ENCODE measurements at regions not wholly inside any gene's neighbourhood (a gene's known extent, or its start where the extent isn't known, plus 50 kb on each side); places are given as distances from the start of the nearest gene placed in this dataset.
"Not testable (repeated sequence)": the region's sequence is repeated elsewhere in the genome, so short reads cannot be mapped to it uniquely, and the experiment has no call there.

DNA sequence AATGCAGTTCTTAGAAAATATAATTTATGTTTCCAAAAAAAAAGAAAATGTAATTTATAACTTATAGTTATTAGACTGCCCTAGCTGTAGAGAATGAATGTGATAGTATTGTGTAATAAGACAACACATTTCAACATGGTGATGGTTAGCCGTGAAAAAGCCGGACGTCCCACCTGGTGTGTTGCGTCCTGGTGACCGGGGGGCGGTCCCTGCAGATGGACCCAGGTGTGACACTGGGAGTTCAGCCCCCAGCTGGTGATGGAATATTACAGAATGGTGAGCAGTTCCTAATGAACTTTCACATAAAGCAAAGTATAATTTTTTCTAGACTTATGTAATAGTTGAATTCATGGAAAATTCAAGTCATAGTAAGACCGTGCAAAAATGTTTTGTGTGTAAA, 132.8 kb downstream of the LAT start:
- DNase-seq (ENCODE audit: low read depth): no peak
- TF ChIP-seq, protein P1, sequence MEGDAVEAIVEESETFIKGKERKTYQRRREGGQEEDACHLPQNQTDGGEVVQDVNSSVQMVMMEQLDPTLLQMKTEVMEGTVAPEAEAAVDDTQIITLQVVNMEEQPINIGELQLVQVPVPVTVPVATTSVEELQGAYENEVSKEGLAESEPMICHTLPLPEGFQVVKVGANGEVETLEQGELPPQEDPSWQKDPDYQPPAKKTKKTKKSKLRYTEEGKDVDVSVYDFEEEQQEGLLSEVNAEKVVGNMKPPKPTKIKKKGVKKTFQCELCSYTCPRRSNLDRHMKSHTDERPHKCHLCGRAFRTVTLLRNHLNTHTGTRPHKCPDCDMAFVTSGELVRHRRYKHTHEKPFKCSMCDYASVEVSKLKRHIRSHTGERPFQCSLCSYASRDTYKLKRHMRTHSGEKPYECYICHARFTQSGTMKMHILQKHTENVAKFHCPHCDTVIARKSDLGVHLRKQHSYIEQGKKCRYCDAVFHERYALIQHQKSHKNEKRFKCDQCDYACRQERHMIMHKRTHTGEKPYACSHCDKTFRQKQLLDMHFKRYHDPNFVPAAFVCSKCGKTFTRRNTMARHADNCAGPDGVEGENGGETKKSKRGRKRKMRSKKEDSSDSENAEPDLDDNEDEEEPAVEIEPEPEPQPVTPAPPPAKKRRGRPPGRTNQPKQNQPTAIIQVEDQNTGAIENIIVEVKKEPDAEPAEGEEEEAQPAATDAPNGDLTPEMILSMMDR (conservative IDR thresholded peaks at IDR 0.05; ENCODE audit: low read length): no peak
- H3K4me3 ChIP-seq (ENCODE audit: low read length): no peak overlapping the region

DNA sequence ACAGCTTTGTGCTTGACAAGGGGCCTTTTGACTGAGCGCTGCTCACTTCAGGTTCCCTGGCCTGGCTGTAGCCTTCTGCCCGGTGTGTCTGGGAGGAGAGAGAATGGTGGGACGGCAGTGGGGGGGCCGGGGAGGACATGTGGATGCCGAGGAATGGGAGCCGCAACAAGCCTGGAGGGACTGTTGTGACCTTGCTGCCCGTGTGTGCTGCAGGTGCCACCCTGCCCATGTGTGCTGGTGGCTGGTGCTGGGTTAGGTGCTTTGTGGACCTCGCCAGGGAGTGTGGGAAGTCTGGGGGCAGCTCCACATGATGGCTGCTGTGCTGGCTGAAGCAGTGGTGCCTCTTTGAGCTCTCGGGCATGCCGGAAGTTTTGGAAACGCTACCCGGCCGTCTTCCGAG, 132.1 kb downstream of the LAT start:
- no peak for DNase-seq (ENCODE audit: low read depth)
- TF ChIP-seq, protein P1 (conservative IDR thresholded peaks at IDR 0.05; ENCODE audit: low read length): no peak
- no peak overlapping the region for H3K4me3 ChIP-seq (ENCODE audit: low read length)

DNA sequence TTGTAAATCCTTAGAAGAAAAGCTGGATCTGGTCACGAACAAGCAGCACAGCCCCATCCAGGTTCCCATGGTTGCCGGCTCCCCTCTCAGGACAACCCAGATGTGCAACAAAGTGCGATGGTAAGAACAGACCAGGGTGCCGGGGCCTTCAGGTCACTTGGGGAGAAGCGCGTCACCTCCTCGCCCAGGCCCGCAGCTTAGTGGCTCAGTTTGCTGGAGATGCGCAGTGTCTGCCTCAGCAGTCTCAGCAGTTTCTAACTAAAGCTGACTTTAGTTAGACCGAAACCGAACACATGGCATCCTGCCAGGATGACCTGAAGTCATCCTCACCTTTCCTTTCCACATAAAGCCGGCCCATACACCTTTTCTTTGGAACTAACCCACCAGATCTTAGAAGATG, 131.4 kb downstream of the LAT start:
- DNase-seq (ENCODE audit: low read depth): peak; percentile 64
- not testable (repeated sequence) for H3K4me3 ChIP-seq (ENCODE audit: low read length)

DNA sequence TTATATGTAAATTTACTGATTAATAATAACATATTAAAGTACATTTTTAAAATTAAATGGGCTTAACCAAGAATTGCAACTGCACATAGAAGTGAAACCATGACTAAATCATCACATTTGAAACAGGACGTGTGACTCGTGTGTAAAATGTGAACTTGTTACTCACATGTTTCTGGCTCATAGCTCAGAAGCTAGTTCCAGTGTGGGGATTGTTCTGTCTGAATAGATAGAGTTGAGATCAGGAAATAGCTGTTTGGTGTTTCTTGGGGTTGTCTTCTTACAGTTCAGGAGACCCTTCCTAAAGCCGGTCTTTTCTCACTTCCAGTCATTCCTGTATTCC, 130.9 kb downstream of the LAT start:
- peak; percentile 43 for DNase-seq (ENCODE audit: low read depth)
- not testable (repeated sequence) for H3K4me3 ChIP-seq (ENCODE audit: low read length)

DNA sequence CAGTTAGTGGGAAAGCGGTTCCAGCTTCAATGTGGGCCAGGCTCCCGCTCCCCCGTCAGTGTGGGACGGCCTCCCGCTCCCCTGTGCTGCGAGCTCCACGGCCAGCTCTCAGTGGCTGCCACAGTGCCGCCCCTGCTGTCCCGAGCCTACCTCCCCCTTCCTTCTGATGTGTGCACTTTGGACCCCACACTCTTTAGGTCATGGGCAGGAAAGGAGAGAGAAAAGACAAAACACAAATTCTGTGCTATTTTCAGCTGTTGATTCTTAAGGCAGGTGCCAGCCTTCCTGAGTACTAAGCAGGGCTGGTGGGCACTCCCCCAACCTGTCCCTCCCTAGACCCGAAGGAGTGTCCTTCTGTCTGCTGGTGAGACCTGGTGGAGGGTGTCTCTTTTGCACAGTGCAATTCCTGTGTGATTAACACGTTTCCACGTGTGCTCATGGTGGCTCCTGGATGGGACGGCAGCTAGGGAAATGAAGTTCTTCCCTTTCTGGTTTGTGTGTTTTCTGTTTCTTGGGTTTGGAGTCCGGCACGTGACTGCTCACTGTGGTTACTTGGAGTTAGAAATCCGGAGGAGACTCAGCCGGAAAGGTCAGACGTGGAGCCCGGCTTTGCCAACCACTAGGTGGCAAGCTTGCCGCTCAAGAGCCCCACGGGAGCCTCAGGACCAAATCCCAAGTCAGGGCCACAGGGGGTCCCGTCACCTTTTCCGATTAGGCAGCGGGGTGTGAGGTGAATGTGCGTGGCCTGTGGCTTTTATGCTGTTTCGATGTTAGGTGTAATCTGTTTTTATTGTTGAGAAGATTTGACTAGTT, 130.3 kb downstream of the LAT start:
- H3K4me3 ChIP-seq (ENCODE audit: low read length): not testable (repeated sequence)
- DNase-seq (ENCODE audit: low read depth): peak; percentile 79
- TF ChIP-seq, protein P1 (conservative IDR thresholded peaks at IDR 0.05; ENCODE audit: low read length): peak; percentile 65

DNA sequence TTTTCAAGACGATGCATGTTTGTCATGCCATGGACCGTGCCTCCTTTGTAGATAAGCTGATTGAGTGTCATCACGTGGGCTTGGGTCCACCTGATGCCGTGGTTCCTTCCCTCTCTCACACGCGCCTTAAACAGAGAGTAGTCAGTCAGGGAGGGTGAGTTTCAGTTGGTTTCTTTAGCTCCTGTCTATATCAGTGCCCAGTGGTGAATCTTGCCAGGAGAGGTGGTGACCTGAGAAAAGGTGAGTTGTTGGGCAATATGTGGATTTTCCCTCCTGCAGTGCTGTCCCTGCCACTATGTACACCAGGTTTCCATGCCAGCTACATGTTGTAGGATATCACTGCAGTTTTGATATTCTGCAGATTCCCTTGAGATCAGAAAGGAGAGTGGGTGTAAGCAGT, 129.7 kb downstream of the LAT start:
- DNase-seq (ENCODE audit: low read depth): no peak
- no peak overlapping the region for H3K4me3 ChIP-seq (ENCODE audit: low read length)
- TF ChIP-seq, protein P1 (conservative IDR thresholded peaks at IDR 0.05; ENCODE audit: low read length): no peak

DNA sequence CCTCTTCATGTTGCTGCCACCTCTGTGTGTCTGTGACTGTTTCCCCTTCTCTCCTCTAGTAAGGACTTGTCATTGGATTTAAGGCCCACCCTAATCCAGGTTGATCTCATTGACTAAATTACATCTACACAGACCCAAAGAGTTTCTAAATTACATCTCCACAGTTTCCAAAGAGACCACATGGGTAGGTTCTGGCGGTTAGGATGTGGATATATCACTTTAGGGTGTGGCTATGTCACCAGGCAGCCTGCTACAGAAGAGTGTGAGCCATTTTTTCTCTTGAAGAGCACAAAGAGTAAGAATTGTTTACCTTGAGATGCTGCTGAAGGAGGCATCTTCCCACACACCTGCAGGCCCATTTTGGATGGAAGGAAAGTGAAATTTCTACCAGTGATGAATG, 128.6 kb downstream of the LAT start:
- DNase-seq (ENCODE audit: low read depth); H3K4me3 ChIP-seq (ENCODE audit: low read length): not testable (repeated sequence)

DNA sequence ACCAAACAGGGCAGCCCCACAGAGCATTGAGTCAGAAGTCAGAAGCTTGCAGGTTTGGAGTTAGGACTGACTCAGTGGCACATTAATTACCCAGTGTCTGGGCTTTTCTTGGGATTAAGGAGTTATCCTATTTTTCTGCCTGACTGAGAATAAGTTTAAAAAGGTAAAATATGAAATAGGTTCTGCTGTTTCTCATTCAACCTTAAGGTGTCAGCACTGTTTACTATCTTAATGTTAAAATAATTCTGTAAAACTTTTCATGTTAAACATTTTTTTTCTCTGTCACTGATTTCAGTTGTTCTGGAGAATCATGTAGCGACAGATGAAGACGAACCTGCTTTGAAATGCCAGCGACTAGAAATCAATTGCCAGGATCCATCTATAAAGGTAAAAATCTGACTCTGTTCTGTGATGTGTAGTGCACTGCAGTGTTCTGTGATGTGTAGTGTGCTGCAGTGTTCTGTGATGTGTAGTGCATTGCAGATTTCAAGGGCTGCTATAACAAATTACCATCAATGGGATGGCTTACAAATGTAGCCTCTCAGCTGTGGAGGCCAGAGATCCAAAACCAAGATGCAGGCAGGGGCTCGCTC, 128.0 kb downstream of the LAT start:
- H3K4me3 ChIP-seq (ENCODE audit: low read length): no peak overlapping the region
- no peak for DNase-seq (ENCODE audit: low read depth)
- TF ChIP-seq, protein P1 (conservative IDR thresholded peaks at IDR 0.05; ENCODE audit: low read length): peak; percentile 19; the same call in 1 of the 2 replicates

DNA sequence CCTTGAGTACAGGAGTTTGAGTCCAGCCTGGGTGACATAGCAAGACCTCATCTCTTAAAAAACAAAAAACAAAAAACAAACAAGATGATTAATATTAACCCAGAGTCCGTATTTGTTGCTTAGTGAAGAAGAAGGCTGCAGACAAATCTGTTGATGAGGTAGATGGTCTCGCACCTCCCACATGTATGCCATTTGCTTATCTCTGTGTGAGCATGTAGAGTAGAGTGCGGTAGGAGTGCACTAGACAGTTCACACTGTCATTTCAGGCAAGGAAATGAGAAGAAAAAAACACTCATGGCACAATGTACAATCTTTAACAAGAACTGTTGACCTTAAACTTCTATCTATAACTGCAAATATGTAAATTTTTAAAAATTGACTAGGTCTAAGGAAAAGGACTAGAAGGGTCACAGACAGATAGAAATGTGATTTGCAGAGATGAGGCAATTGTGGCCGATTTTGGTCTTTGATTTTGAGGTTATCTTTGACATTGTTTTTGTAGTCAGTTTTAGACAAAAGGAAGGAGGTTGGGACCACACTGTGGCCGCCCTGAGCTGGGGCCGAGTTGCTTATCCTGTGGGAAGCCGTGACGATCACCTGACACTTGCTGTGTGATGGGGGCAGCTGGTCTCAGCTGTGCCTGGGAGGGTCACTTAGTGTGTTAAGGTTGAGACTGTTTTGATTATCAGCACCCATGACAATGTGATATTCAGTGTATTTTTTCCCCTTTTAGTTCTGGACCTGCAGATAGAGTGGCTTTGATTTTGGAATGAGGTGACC, 127.2 kb downstream of the LAT start:
- not testable (repeated sequence) for DNase-seq (ENCODE audit: low read depth); H3K4me3 ChIP-seq (ENCODE audit: low read length)
